Nephron (organoid): ENCODE measurements at regions not wholly inside any gene's neighbourhood (a gene's known extent, or its start where the extent isn't known, plus 50 kb on each side); places are given as distances from the start of the nearest gene placed in this dataset.

ENCODE experiments used
- H3K27ac Mint-ChIP-seq, 3 experiments: 2 replicates each; pipeline ENCODE4 v1.8.0; 2020; ENCODE audit warnings: mixed read lengths in 3 of 3, mild to moderate bottlenecking in 2 of 3, moderate library complexity in 1 of 3
- H3K27me3 Mint-ChIP-seq: 2 replicates; pipeline ENCODE4 v1.8.0; 2021; ENCODE audit warnings: low read depth, mild to moderate bottlenecking, moderate library complexity, mixed read lengths
- H3K36me3 Mint-ChIP-seq: 2 replicates; pipeline ENCODE4 v1.8.0; 2020; ENCODE audit warnings: low read depth, mixed read lengths
- H3K4me1 Mint-ChIP-seq: 2 replicates; pipeline ENCODE4 v1.8.0; 2020; ENCODE audit warnings: mixed read lengths
- H3K4me3 Mint-ChIP-seq, 3 experiments: 2 replicates each; pipeline ENCODE4 v1.8.0; 2020; ENCODE audit warnings: mild to moderate bottlenecking in 3 of 3, mixed read lengths in 3 of 3, moderate library complexity in 2 of 3
- H3K9me3 Mint-ChIP-seq: 2 replicates; pipeline ENCODE4 v1.8.0; 2020; ENCODE audit warnings: mixed read lengths
- TF ChIP-seq, protein P1 (sequence below), 3 experiments: fragments of 200-600 bp; sonication (generic); IDR thresholded peaks; one replicate each; pipeline ENCODE4 v1.5.0; 2021; ENCODE audit warnings: antibody characterized with exemption in 3 of 3; ENCODE audit not compliant: unreplicated experiment in 3 of 3

DNA sequence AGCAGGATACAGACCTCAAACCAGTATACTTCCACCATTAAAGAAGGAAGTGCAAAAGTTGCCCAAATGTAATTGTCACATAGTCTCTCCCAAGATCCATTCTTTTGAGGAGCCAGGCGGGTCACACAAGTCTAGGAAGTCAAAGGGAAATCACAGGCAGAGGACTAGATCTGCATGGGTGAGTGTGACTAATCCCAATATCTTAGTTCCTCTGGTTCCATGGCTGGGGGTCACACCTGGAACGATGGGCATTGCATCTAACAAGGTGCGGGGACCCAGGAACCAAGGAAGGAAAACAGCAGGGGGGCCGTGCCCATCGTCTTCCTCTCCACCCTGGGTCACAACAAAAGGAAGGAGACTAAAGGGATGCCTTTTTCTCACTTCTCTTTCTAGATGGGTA is 1138.8 kb downstream of the XPNPEP1 start:
- peaks cover 31% of the 10 kb centered on the region for H3K9me3 Mint-ChIP-seq

DNA sequence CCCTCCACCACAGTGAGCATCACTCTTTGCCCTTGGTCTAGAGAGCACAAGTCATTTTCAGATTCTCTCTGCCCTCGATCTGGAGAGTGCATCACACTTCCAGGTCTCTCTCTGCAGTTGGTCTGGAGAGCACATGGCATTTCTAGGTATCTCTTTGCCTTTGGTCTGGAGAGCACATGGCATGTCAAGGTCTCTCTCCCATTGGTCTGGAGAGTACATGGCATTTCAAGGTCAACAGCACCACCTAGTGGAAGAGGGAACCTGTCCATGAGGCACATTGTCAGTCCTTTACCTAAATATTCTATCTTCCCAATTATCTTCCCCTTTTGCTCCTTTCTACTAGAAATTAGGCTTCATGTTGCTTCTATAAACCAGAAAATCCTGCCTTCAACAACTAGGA is 1139.4 kb downstream of the XPNPEP1 start:
- no peaks in the 10 kb centered on the region for H3K27me3 Mint-ChIP-seq
- no peak overlapping the region for H3K4me3 Mint-ChIP-seq
- TF ChIP-seq, protein P1, sequence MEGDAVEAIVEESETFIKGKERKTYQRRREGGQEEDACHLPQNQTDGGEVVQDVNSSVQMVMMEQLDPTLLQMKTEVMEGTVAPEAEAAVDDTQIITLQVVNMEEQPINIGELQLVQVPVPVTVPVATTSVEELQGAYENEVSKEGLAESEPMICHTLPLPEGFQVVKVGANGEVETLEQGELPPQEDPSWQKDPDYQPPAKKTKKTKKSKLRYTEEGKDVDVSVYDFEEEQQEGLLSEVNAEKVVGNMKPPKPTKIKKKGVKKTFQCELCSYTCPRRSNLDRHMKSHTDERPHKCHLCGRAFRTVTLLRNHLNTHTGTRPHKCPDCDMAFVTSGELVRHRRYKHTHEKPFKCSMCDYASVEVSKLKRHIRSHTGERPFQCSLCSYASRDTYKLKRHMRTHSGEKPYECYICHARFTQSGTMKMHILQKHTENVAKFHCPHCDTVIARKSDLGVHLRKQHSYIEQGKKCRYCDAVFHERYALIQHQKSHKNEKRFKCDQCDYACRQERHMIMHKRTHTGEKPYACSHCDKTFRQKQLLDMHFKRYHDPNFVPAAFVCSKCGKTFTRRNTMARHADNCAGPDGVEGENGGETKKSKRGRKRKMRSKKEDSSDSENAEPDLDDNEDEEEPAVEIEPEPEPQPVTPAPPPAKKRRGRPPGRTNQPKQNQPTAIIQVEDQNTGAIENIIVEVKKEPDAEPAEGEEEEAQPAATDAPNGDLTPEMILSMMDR (IDR thresholded peaks at IDR 0.05; ENCODE audit: unreplicated experiment in 3 of 3), result no peak
- no peak overlapping the region for H3K27ac Mint-ChIP-seq
- H3K9me3 Mint-ChIP-seq, result peaks cover 32% of the 10 kb centered on the region
- H3K36me3 Mint-ChIP-seq, result peaks cover 3% of the 10 kb centered on the region
- H3K4me1 Mint-ChIP-seq, result no peaks in the 10 kb centered on the region

More for the DNA sequence above, 1138.8 kb downstream of the XPNPEP1 start:
- no peaks in the 10 kb centered on the region for H3K27me3 Mint-ChIP-seq
- peaks cover 3% of the 10 kb centered on the region for H3K36me3 Mint-ChIP-seq
- H3K4me1 Mint-ChIP-seq, result no peaks in the 10 kb centered on the region
- H3K27ac Mint-ChIP-seq, result no peak overlapping the region
- no peak overlapping the region for H3K4me3 Mint-ChIP-seq
- TF ChIP-seq, protein P1 (IDR thresholded peaks at IDR 0.05; ENCODE audit: unreplicated experiment in 3 of 3), result no peak

DNA sequence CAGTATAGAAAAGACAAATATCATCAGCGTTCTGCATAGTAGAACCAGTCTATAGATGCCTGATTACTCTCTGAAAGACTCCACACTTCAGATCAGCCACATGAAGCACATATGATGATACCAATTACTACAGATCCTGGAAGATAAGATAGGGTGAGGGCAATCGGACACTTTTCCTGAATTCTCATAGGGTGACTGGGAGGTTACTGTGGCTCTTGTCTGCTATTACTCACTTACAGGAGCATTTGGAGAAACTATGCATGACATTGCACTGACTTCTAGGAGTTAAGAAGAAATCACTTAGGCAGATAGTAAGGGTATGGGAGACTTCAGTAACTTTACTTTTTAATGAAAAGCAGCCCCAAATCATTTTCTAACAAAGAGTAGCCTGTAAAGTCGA is 1140.9 kb downstream of the XPNPEP1 start:
- no peaks in the 10 kb centered on the region for H3K4me1 Mint-ChIP-seq
- H3K27ac Mint-ChIP-seq, result no peak overlapping the region
- no peaks in the 10 kb centered on the region for H3K27me3 Mint-ChIP-seq
- H3K4me3 Mint-ChIP-seq, result no peak overlapping the region
- peaks cover 3% of the 10 kb centered on the region for H3K36me3 Mint-ChIP-seq
- peaks cover 34% of the 10 kb centered on the region for H3K9me3 Mint-ChIP-seq
- TF ChIP-seq, protein P1 (IDR thresholded peaks at IDR 0.05; ENCODE audit: unreplicated experiment in 3 of 3), result no peak

DNA sequence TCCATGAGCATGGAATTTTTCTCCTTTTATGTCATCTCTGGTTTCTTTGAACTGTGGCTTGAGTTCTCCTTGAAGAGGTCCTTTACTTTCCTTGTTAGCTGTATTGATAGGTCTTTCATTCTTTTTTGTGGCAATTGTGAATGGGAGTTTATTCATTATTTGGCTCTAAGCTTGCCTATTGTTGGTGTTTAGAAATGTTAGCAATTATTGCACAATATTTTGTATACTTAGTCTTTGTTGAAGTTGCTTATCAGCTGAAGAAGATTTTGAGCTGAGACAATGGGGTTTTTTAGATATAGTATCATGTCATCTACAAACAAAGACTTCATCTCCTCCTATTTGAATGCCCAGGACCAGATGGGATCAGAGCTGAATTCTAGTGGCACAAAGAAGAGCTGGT is 1143.8 kb downstream of the XPNPEP1 start:
- H3K4me1 Mint-ChIP-seq, result no peaks in the 10 kb centered on the region
- no peak overlapping the region for H3K27ac Mint-ChIP-seq

DNA sequence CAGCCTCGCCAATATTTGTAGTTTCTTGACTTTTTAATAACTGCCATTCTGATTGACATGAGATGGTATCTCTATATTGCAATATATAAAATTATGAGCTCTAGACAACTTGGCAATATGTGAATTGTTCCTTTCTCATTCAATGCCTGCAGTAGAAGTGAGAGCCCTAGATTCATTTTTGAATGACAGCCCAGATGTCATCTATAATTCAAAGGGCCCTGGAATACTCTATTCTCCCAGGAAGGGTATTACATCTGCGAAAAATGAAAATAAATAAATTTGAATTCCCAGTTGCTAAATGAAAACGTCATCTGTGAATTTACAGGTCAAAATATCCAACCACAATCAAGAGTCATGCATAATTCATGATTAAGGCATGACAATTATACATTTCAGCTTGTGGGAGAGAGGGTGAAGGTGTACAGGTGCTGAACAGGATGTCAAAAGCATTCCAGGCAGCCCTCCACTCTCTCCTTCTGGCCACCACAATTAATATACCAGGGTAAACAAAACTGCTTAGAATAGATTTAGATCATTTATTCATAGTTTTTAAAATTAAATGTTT is 1147.3 kb downstream of the XPNPEP1 start:
- no peaks in the 10 kb centered on the region for H3K36me3 Mint-ChIP-seq
- no peak overlapping the region for H3K27ac Mint-ChIP-seq
- TF ChIP-seq, protein P1 (IDR thresholded peaks at IDR 0.05; ENCODE audit: unreplicated experiment in 3 of 3), result no peak
- H3K27me3 Mint-ChIP-seq, result no peaks in the 10 kb centered on the region
- H3K4me1 Mint-ChIP-seq, result no peaks in the 10 kb centered on the region
- H3K4me3 Mint-ChIP-seq, result no peak overlapping the region
- peaks cover 8% of the 10 kb centered on the region for H3K9me3 Mint-ChIP-seq

More for the DNA sequence above, 1143.8 kb downstream of the XPNPEP1 start:
- Mint-ChIP-seq H3K27me3 (no peaks in the 10 kb centered on the region), H3K4me3 (no peak overlapping the region), H3K9me3 (peaks cover 22% of the 10 kb centered on the region), H3K36me3 (no peaks in the 10 kb centered on the region)
- TF ChIP-seq, protein P1 (IDR thresholded peaks at IDR 0.05; ENCODE audit: unreplicated experiment in 3 of 3), result no peak

DNA sequence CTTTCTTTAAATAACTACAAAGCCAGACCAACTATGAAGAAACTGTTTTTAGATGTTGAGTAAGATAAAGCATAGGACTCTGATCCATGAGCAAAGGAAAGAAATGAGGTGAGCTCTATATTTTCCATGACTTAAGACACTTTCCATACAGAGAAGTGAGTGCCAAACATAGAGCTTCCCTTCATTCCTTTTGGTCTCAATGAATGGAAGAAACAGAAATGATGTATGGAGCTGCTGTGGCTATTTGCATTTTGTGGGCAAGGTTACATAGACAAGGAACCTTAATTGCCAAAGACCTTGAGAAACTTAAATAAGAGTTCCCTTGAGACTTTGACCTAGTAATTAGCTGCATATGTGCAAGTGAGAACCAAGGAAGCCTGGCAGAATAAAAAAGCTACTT is 1152.2 kb downstream of the XPNPEP1 start:
- Mint-ChIP-seq H3K27ac (peak overlapping the region in 1 of 3 experiments; percentile 6), H3K27me3 (no peaks in the 10 kb centered on the region), H3K36me3 (no peaks in the 10 kb centered on the region), H3K4me1 (peaks cover under 1% of the 10 kb centered on the region), H3K9me3 (no peaks in the 10 kb centered on the region), H3K4me3 (no peak overlapping the region)
- TF ChIP-seq, protein P1 (IDR thresholded peaks at IDR 0.05; ENCODE audit: unreplicated experiment in 3 of 3), result no peak
